GM12892 (cell line): ENCODE measurements at regions not wholly inside any gene's neighbourhood (a gene's known extent, or its start where the extent isn't known, plus 50 kb on each side); places are given as distances from the start of the nearest gene placed in this dataset.

Experiments
- POLR2A ChIP-seq: IDR thresholded peaks from 2 replicates; pipeline ENCODE4 v1.6.1; 2011; ENCODE audit warnings: low read depth, low read length, control low read depth
- POLR2AphosphoS5 ChIP-seq: IDR thresholded peaks from 2 replicates; pipeline ENCODE4 v1.6.1; 2011; ENCODE audit warnings: low read depth, low read length, control low read depth

DNA sequence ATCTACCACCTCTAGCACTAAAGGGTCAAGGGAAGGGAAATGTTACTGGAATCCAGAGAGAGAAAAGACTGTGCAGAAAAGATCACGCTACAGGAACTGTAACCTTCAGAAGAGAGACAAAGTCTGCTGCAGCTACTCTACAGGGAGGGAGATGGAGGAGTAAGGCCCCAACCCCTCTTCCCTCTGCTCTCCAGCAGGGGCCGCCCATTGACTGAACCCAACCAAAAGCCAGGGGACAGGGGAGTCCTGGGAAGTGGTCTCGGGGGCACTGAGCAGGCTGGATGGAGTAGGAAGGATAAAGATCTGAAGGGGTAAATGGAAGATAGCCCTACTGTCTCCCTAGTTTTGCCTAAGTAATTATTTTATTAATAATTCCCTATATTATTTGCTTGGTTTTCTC is 72.8 kb upstream of the NR5A2 start:
- TF ChIP-seq POLR2A, result no peak
- TF ChIP-seq POLR2AphosphoS5, result no peak
